HG02623 (cell line): ENCODE measurements at regions not wholly inside any gene's neighbourhood (a gene's known extent, or its start where the extent isn't known, plus 50 kb on each side); places are given as distances from the start of the nearest gene placed in this dataset.

Experiments used
- ATAC-seq: cut with Tn5 transposase; IDR thresholded peaks from one replicate; pipeline ENCODE4 v1.9.1; 2021; ENCODE audit warnings: moderate library complexity; ENCODE audit not compliant: unreplicated experiment

- no peak for ATAC-seq
Observed at GRCh38 chr16:51697454-51697853, 546.4 kb upstream of the SALL1 start.

DNA sequence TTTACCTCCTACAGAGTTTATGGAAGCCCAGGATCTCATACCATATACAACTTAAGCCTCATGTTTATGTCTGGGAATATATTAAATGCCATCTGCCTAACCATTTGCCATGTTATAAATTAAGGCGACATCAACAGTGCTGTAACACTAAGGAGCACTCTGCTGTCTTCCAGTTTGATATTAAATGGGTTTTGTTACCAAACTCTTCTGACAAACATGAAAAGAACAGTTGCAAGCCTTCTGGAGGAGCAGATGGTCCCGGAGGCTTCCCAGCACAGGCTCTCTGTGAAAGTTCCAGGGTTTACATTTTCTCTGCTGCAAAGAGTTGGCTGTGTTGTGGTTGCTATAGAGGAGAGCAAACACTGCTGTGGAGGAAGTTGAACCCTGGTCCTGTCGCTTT, 545.3 kb upstream of the SALL1 start:
- ATAC-seq = no peak

- no peak for ATAC-seq
Observed at GRCh38 chr16:51691109-51691508, 540.0 kb upstream of the SALL1 start.

GRCh38 chr16:51685498-51685897, 534.4 kb upstream of the SALL1 start:
- ATAC-seq = no peak

GRCh38 chr16:51683882-51684281, 532.8 kb upstream of the SALL1 start:
- ATAC-seq = no peak

GRCh38 chr16:51682905-51683304, 531.8 kb upstream of the SALL1 start:
- ATAC-seq = no peak

DNA sequence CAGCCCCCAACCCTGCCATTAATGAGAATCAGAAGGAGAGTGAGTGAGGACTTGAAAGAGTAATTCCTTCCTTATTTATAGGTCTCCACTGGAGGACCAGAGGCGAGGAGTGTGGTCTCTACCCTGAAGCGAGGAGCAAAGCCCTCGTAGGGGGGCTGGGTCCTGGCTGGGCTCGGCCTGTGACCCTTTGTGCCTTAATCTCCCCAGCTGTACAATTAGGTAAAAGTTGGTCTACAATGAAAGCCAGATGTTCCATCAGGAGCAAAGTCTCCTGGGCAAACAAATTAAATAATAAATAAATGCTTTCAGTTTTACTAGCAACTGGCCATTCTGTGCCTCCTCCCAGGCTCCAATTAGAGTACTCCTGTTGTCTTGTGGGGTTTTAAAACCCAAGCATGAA, 523.5 kb upstream of the SALL1 start:
- ATAC-seq = no peak

GRCh38 chr16:51670527-51670926, 519.5 kb upstream of the SALL1 start:
- ATAC-seq = no peak

DNA sequence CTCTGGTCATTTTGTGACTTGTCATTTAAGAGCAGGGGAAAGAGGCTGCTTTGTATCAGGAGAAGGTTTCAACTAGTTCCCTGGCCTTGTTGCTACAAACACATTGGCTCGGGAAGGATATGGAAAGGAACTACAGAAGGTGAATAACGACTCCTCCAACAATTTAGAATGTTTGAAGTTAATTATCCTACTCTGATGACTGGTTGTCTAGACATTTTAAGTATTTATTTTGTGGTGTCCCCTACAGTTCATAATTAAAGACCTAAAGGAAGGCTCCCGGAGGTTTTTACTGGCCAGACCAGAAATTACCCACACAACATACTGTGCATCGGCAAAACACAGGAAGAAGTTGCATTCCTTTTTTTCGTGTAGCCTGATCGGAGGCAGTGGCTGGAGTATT, 515.8 kb upstream of the SALL1 start:
- ATAC-seq = no peak

GRCh38 chr16:51666074-51666473, 515.0 kb upstream of the SALL1 start:
- ATAC-seq = no peak

DNA sequence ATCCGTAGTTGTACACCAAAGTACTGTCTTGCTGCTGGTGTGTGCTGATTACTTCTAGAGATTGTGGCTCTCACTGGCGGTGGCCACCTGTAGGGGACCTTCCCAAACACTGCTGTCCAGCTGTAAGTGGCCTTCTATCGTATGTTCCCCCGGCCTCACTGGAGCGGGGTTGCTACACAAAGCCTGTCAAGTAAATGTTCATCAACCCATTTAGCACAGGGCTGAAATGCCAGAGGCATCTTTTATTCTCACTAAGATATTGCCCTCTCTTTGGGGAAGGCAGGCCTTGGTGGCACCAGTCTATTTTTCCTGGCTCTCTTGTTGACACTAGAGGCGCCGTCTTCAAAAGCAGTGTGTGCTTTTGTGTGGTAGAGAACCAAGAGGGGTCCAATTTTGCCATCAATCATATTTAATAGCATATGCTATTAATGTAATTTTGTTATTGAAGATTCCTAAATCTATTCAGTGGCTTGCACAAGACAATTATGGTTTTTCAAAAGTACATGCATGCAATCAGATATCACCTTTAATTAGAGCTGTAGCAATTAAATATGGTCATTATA, 514.4 kb upstream of the SALL1 start:
- ATAC-seq = no peak

DNA sequence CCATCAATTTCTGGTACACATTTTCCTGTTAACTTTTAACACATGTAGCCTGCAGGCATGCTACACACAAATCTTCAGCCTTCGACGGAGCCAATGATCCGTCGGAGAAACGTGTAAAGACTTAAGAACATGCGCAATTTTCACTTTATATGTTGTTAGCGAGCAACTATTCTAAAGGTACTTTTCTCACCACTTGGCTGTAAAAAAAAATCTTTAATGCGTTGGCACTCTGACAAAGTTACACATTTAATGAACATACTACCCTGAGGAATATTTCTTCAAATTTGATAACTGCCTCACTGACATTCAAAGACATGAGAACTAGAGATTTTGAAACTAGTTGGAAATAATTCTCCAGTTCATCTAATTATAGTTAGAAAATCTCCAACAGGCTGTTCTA, 507.5 kb upstream of the SALL1 start:
- no peak for ATAC-seq

DNA sequence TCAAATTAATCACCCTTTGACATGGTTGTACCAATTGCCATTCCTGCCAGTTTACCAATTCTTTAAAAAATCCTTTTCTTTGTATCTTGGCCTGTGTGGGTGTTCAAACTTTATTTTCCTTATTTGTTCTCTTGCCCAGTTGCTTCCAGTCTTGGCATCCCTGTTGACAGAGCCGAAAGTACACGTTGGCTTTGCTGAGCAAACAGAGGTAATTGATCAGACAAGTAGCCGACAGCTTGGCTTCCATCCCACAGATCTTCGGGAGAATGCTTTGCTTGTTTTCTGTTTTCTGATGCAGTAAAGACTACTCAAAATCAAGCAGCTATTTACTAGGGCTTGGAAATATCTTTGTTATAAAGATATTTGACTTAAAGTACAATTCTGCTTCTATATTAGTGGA, 506.8 kb upstream of the SALL1 start:
- ATAC-seq = no peak

GRCh38 chr16:51655249-51655648, 504.2 kb upstream of the SALL1 start:
- no peak for ATAC-seq

DNA sequence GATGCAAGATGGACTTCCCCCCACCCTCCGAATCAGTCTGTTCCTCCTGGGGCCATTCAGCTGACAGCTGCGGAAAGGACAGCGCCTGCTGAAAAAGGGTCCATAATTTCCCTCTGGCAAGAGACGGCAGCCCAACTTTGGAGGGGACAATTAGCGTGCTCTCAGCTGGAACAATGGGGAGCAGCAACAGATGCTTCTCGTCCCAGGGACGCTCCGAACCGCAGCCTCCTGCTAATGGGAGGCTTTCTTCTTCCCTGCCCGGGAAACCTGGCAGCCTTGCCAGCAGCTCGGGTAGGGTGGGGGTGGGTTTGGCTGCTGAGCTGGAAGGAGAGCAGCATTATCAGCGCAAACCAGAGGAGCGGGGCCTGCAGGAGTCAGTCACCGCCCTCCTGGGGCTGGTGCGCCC, 500.0 kb upstream of the SALL1 start:
- ATAC-seq = no peak

DNA sequence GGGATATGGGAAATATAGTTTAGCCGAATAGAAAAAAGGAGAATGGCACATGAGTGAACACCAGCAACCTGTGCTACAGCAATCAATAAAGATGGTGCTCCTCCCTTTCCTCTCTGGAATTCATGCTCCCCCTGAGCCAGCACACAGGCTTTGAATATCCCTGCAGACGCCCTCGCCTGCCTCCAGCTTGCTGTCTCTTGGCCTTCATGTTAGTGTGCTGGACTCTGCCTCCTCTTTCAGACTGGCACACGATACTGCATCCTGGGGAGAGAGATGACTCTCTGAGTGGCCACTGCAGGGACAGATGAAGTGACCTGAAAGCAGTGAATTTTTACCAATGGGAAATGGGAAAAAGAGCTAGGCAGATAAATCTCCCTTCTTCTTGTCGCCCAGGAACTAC, 498.6 kb upstream of the SALL1 start:
- ATAC-seq = no peak

- no peak for ATAC-seq
Observed at GRCh38 chr16:51648526-51648925, 497.5 kb upstream of the SALL1 start.

DNA sequence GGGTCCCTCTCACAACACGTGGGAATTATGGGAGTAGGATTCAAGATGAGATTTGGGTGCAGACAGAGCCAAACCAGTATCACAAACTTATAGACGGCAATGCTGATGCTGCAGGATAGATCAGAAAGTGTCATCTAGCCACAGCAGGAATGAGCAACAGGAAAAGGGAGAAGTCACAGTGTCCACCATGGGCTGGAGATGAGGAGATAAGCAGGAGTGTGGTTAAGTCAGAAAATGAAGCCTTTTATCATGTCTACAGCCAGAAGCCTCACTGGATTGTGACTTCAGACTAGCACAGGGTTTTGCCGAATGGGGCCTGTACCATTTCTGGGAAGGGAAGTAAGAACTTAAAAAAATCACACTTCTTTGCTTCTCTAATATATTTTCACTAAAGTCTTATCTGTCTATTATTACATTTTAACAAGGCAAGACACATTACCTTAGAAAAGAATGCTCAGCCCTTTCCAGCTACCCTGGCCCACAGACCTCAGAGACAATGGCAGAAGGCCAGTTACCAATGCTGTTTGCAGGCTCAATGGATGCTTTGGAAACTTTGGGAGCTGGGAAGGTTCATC, 490.2 kb upstream of the SALL1 start:
- ATAC-seq = no peak

GRCh38 chr16:51640196-51640595, 489.1 kb upstream of the SALL1 start:
- ATAC-seq = no peak

- no peak for ATAC-seq
Observed at GRCh38 chr16:51638339-51639135, 487.5 kb upstream of the SALL1 start.

DNA sequence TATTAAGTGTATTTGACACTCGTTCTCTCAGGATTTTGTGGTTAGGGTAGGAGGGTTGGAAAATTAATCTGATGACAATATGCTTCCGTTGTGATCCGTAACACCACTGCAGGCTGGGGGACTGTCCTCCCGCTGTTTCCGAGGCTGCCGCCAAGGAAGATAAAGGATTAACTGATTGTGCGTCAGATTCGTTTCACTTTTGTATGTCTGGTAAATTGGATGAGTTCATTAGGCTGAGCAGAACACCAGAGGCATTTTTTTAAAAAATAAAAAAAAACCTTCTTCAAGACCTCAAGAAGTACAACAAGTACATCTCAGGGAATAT, 486.7 kb upstream of the SALL1 start:
- no peak for ATAC-seq

DNA sequence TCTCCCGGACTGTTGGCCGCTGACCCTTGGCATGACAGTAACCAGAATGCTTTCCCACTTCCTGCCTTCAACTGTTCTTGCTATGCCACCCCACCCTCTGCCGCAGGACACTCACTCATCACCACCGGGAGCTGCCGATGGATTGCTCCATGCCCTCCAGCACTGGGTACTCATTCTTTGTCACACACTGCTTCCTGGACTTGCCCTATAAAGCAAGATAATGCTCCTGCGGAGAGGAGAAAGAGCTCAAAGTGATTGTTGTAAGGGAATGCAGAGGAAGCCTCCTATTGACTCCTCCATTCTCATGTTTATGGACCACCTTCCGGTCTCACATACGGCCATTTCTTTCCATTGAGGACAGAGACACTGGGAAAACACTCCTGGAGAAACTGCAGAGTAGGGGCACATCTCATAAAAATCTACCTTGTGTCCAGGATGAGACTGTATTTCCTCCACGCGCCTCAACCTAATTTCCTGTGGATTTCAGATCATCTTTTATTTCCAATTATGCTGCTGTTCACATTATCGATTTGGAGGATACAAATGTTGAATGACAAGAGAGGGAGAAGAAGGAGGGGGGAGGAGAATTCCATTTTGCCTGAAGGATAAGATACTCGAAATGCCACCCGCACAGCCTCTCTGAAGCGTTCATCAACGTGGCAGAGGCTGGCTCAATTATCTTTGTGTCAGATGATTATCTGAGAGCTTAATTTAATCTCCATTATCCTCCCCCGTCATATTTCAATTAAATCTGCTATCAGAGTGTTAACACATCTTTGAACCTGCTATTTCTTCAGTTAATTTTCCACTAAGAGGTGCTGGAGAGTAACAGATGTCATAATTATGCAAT, 486.1 kb upstream of the SALL1 start:
- no peak for ATAC-seq
